ENCODE measurements at regions not wholly inside any gene's neighbourhood (a gene's known extent, or its start where the extent isn't known, plus 50 kb on each side); places are given as distances from the start of the nearest gene placed in this dataset.
"Not testable (repeated sequence)": the region's sequence is repeated elsewhere in the genome, so short reads cannot be mapped to it uniquely, and the experiment has no call there.

DNA sequence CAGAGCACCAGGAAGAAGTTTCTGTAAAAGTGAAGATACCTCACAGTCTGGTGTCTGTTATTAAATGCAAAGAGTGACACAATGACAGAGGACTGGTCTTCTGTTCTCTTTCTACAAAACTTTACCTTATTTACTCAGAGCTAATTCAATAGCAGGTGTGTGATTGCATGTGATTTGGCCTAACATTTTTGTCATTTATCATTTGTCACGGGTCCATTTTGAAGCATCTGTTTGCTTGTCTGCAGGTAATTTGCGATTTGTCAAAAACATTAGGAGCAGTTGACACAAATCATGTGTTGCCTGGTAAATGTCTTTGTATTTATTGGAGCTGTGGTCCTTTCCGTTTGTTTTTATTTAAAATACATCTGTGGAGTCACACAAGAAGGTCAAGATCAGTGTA lies 1232.4 kb downstream of the STIM2 start:
- DNase-seq (ENCODE audit: insufficient read length) (no peak), FAIRE-seq (no peak)
- TF ChIP-seq POLR2A (IDR thresholded peaks at IDR 0.05; ENCODE audit: low read depth, low read length), result no peak
- TF ChIP-seq POLR2AphosphoS5 (IDR thresholded peaks at IDR 0.05; ENCODE audit: low read depth, low read length), result no peak
- no peak for TF ChIP-seq TAF1 (IDR thresholded peaks at IDR 0.05; ENCODE audit: borderline replicate concordance, low read depth, low read length)

DNA sequence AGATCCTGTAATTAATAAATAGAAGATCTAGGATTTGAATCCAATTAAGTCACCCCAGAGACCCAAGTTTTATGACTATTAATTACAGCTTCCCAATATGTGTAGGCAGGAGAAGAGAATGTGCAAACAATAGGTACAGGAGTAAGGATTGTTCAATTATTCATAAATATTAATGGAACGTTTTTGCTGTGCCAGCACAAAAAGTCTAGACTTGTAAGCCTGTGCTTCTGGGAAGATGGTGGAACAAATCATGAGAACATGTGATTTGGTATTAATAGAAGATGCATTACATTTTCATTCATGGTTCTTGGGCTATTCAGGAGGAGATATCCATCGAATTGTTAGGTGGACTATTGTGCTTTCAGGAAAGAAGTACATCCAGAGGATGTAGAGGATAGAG lies 1240.9 kb downstream of the STIM2 start:
- no peak for DNase-seq (ENCODE audit: insufficient read length)
- no peak for FAIRE-seq
- TF ChIP-seq POLR2A (IDR thresholded peaks at IDR 0.05; ENCODE audit: low read depth, low read length) (no peak), POLR2AphosphoS5 (IDR thresholded peaks at IDR 0.05; ENCODE audit: low read depth, low read length) (no peak), TAF1 (IDR thresholded peaks at IDR 0.05; ENCODE audit: borderline replicate concordance, low read depth, low read length) (no peak)

DNA sequence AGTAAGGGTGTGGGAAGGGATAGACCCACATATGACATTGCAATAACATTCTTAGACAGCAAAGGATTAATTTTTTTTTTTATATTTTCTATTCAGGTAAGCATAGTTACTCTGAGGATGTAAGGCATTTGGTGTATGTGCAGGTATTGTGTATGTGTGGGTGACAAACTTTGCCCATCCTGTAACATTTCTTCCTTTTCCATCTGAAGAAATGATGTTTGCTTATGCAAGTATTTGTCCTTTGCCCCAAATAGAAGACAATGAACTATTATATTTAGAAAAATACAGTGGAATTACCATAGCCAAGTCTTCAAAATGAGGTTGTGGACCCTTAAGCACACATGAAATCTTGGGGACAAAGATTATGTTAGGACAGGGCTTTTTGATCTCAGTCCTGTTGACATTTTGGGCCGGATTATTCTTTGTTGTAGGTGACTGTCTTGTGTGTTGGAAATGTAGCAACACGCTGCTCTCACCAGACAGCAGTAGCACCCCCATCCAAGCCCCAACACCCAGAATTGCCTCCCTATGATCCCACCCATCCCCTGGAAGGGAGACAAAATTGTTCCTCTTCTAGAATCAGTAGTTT lies 1244.7 kb downstream of the STIM2 start:
- no peak for DNase-seq (ENCODE audit: insufficient read length)
- TF ChIP-seq TAF1 (IDR thresholded peaks at IDR 0.05; ENCODE audit: borderline replicate concordance, low read depth, low read length), result no peak
- TF ChIP-seq POLR2A (IDR thresholded peaks at IDR 0.05; ENCODE audit: low read depth, low read length), result no peak
- TF ChIP-seq POLR2AphosphoS5 (IDR thresholded peaks at IDR 0.05; ENCODE audit: low read depth, low read length), result no peak
- no peak for FAIRE-seq

DNA sequence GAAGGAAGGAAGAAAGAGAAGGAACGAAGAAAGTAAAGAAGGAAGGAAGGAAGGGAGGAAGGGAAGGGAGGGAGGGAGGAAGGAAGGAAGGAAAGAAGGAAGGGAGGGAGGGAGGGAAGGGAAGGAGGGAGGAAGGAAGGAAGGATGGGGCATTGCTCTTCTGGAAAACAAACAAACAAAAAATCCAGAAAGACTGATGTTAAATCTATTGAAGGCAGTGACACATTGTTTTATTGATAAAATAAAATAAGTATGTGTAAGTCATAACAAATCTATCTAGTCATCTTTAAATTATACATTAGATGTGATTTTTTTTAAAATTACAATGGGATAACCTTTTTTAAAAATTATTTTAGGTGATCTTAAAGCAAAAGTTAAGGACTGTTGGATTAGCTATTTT lies 1245.5 kb downstream of the STIM2 start:
- FAIRE-seq, result no peak
- no peak for TF ChIP-seq POLR2AphosphoS5 (IDR thresholded peaks at IDR 0.05; ENCODE audit: low read depth, low read length)
- no peak for TF ChIP-seq TAF1 (IDR thresholded peaks at IDR 0.05; ENCODE audit: borderline replicate concordance, low read depth, low read length)
- no peak for TF ChIP-seq POLR2A (IDR thresholded peaks at IDR 0.05; ENCODE audit: low read depth, low read length)
- DNase-seq (ENCODE audit: insufficient read length), result no peak

DNA sequence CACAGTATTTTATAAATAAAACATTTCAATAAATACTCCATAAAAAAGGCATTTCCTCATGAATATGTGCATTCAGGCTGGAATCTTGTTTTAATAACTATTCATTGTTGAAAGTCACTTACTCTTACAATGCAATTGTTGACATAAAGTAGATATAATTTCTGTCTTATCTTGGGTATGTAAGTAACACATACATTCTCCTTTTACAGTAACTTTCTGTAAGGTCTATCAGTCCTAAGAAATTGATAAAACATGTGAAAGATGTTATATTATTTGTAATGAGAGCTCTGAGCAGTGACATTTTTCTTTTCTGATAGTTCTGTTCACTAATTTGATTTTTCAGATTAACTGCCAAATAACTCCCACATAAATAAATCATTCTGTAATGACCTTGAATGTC lies 1249.2 kb downstream of the STIM2 start:
- DNase-seq (ENCODE audit: insufficient read length) (no peak), FAIRE-seq (no peak)
- TF ChIP-seq POLR2AphosphoS5 (IDR thresholded peaks at IDR 0.05; ENCODE audit: low read depth, low read length) (no peak), TAF1 (IDR thresholded peaks at IDR 0.05; ENCODE audit: borderline replicate concordance, low read depth, low read length) (no peak), POLR2A (IDR thresholded peaks at IDR 0.05; ENCODE audit: low read depth, low read length) (no peak)

DNA sequence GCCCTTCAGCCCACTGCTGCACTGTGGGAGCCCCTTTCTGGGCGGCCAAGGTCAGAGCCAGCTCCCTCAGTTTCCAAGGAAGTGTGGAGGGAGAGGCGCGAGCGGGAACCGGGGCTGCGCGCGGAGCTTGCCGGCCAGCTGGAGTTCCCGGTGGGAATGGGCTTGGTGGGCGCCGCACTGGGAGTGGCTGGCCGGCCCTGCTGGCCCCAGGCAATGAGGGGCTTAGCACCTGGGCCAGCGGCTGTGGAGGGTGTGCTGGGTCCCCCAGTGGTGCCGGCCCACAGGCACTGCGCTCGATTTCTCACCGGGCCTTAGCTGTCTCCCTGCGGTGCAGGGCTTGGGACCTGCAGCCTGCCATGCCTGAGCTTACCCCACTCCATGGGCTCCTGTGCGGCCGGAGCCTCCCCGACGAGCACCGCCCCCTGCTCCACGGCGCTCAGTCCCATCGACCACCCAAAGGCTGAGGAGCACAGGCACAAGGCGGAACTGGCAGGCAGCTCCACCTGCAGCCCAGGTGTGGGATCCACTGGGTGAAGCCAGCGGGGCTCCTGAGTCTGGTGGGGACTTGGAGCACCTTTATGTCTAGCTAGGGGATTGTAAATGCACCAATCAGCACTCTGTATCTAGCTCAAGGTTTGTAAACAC lies 1252.2 kb downstream of the STIM2 start:
- FAIRE-seq; DNase-seq (ENCODE audit: insufficient read length): not testable (repeated sequence)

DNA sequence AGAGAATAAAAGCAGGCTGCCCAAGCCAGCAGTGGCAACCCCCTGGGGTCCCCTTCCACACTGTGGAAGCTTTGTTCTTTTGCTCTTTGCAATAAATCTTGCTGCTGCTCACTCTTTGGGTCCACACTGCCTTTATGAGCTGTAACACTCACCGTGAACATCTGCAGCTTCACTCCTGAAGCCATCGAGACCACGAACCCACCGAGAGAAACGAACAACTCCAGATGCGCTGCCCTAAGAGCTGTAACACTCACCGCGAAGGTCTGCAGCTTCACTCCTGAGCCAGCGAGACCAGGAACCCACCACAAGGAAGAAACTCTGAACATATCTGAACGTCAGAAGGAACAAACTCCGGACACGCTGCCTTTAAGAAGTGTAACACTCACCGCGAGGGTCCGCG lies 1252.9 kb downstream of the STIM2 start:
- DNase-seq (ENCODE audit: insufficient read length); FAIRE-seq: not testable (repeated sequence)

DNA sequence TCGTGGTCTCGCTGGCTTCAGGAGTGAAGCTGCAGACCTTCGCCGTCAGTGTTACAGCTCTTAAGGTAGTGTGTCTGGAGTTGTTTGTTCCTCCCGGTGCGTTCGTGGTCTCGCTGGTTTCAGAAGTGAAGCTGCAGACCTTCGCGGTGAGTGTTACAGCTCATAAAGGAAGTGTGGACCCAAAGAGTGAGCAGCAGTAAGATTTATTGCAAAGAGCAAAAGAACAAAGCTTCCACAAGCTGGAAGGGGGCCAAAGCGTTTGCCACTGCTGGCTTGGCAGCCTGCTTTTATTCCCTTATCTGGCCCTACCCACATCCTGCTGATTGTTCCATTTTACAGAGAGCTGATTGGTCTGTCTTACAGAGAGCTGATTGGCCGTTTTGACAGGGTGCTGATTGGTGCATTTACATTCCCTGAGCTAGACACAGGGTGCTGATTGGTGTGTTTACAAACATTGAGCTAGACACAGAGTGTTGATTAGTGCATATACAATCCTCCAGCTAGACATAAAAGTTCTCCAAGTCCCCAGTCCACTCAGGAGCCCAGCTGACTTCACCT lies 1256.0 kb downstream of the STIM2 start:
- not testable (repeated sequence) for DNase-seq (ENCODE audit: insufficient read length)

DNA sequence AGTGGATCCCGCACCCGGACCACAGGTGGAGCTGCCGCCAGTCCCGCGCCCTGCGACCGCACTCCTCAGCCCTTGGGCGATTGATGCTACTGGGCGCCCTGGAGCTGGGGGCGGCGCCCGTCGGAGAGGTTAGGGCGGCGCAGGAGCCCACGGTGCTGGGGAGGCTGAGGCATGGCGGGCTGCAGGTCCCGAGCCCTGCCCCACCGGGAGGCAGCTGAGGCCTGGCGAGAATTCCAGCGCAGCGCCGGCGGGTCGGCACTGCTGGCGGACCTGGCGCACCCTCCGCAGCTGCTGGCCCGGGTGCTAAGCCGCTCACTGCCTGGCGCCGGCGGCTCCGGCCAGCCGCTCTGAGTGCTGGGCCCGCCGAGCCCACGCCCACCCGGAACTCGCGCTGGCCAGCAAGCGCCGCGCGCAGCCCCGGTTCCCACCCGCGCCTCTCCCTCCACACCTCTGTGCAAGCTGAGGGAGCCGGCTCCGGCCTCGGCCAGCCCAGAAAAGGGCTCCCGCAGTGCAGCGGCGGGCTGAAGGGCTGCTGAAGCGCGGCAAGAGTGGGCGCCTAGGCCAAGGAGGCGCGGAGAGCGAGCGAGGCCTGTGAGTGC lies 1256.5 kb downstream of the STIM2 start:
- no peak for FAIRE-seq
- TF ChIP-seq TAF1 (IDR thresholded peaks at IDR 0.05; ENCODE audit: borderline replicate concordance, low read depth, low read length), result no peak
- TF ChIP-seq POLR2AphosphoS5 (IDR thresholded peaks at IDR 0.05; ENCODE audit: low read depth, low read length), result no peak
- no peak for TF ChIP-seq POLR2A (IDR thresholded peaks at IDR 0.05; ENCODE audit: low read depth, low read length)
- DNase-seq (ENCODE audit: insufficient read length), result no peak

More for the DNA sequence above, 1256.0 kb downstream of the STIM2 start:
- FAIRE-seq, result not testable (repeated sequence)

DNA sequence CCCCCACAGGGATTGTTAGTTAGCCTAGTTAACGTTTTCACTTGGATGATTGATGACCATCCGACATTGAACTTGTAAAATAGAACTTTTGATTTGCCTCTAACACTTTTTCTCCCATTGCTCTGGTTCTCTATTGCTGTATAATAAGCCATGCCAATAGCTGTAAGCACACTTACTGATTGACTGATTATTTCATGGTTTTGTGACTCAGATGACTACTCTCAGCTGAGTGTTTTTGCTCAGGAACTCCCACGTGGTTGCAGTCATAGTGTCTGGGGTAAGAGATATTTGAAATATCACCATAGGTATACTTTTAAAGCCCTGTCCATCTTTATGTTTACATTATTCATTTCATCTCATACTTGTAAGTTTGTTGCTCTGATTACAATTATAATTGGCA lies 1285.5 kb downstream of the STIM2 start:
- TF ChIP-seq POLR2A (IDR thresholded peaks at IDR 0.05; ENCODE audit: low read depth, low read length) (no peak), TAF1 (IDR thresholded peaks at IDR 0.05; ENCODE audit: borderline replicate concordance, low read depth, low read length) (no peak), POLR2AphosphoS5 (IDR thresholded peaks at IDR 0.05; ENCODE audit: low read depth, low read length) (no peak)
- FAIRE-seq, result no peak
- no peak for DNase-seq (ENCODE audit: insufficient read length)

DNA sequence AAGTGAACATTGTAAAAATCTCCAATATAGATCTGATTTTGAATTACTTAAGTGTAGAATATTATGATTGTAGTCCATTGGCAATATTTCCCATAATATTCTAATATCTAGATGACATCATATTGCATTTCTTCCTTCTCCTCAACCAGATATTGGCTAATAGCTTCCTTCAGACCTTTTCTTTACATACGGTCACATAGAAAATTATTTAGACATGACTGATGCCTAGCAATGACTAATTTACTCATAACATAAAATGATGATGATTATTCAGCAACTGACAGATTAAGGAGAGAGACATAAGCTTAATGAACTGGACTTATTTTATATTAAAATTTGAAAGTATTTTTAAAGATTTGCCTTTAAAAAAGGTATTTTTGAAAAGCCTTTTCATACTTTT lies 1287.6 kb downstream of the STIM2 start:
- TF ChIP-seq POLR2A (IDR thresholded peaks at IDR 0.05; ENCODE audit: low read depth, low read length), result no peak
- no peak for TF ChIP-seq TAF1 (IDR thresholded peaks at IDR 0.05; ENCODE audit: borderline replicate concordance, low read depth, low read length)
- no peak for TF ChIP-seq POLR2AphosphoS5 (IDR thresholded peaks at IDR 0.05; ENCODE audit: low read depth, low read length)
- FAIRE-seq (no peak), DNase-seq (ENCODE audit: insufficient read length) (no peak)

DNA sequence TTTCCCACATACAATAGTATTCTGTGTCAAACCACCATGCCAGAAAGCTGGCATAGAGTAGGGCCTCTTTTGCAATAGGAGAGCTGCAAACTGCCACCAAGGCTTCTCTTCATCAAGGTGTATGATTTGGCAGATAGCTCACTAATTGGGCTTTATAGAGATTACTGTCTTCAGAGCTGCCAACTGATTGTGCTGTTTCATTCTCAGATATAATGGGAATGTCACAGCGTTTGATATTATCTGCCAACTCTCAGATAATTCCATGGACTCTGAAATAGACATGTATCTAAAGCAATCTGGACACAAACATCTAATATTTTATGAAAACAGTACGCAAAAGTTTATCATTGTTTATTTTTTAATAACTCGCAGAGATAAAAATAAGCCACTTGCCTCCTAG lies 1289.1 kb downstream of the STIM2 start:
- FAIRE-seq (no peak), DNase-seq (ENCODE audit: insufficient read length) (no peak)
- TF ChIP-seq POLR2A (IDR thresholded peaks at IDR 0.05; ENCODE audit: low read depth, low read length), result no peak

DNA sequence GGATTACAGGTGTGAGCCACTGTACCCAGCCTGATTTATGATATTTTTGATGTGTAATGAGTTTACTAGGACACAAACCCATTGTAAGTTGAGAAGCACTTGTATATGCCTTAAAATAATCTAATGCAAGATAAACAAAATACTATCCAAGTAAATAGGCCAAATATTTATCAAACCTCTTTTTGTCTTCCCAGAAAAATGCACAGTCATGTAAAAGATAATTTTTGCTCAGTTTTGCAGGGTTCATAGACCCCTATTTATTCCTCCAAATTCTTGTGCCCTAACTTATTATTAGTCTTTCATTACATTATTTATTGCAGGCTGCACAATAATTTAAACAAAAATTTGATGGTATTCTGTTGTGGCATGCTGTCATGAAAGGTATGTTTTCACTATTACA lies 1290.7 kb downstream of the STIM2 start:
- TF ChIP-seq POLR2A (IDR thresholded peaks at IDR 0.05; ENCODE audit: low read depth, low read length), result no peak
- TF ChIP-seq POLR2AphosphoS5 (IDR thresholded peaks at IDR 0.05; ENCODE audit: low read depth, low read length), result no peak
- no peak for TF ChIP-seq TAF1 (IDR thresholded peaks at IDR 0.05; ENCODE audit: borderline replicate concordance, low read depth, low read length)
- no peak for DNase-seq (ENCODE audit: insufficient read length)
- FAIRE-seq, result no peak
